GM12892 (cell line): ENCODE measurements at regions not wholly inside any gene's neighbourhood (a gene's known extent, or its start where the extent isn't known, plus 50 kb on each side); places are given as distances from the start of the nearest gene placed in this dataset.

Experiments
- POLR2A ChIP-seq: IDR thresholded peaks from 2 replicates; pipeline ENCODE4 v1.6.1; 2011; ENCODE audit warnings: low read depth, low read length, control low read depth
- POLR2AphosphoS5 ChIP-seq: IDR thresholded peaks from 2 replicates; pipeline ENCODE4 v1.6.1; 2011; ENCODE audit warnings: low read depth, low read length, control low read depth

DNA sequence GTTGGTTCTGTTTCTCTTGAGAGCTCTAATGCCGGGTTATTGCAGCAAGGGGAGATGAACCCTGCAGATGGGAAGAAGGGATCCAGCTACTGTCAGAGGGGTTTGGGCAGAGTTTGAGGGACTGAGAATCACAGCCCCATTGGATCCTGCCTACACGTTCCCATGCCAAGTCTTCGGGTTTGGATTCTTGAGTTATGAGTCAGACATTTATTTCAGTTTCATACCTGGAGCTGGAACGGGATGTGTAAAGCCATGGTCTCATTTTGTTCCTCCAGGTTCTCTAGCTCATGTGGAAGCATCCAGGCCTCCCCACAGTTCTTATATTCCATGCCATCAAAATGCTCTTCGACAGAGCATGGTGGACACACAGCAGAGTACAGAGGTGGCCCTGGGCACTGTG, 275.4 kb upstream of the IRX4 start:
- TF ChIP-seq POLR2A (no peak), POLR2AphosphoS5 (no peak)
